Stimulated activated CD4-positive, alpha-beta T cell treated with anti-CD3 and anti-CD28 coated beads, Interleukin-2, amount 100 ng/mL, for 48 hours (primary cell): ENCODE measurements at regions not wholly inside any gene's neighbourhood (a gene's known extent, or its start where the extent isn't known, plus 50 kb on each side); places are given as distances from the start of the nearest gene placed in this dataset.
A peak's percentile ranks its signal among the peaks of the same experiment; 100 is the strongest.
"Not testable (repeated sequence)": the region's sequence is repeated elsewhere in the genome, so short reads cannot be mapped to it uniquely, and the experiment has no call there.

Source experiments
- DNase-seq, 2 donors: peaks; one replicate each; pipeline ENCODE4 v3.0.0-alpha.2; 2020

DNA sequence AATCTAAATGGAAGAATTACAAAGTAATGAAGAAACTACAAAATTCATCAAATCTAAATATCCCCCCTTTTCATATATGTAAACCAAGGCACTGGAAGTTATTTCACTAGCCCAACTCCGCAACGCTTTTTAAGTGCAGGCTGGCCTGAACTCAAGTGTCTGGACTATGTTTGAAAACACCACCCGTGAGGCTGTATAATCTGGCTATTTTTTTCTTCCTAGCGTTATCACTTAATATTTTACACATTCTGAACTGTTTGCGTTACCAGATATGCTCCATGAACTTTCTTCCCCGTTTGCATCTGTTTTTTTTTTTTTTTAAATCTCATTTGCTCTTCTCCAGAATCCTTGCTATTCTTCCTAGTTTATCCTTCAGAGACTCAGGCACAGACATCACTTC lies 619.5 kb upstream of the CBLB start:
- no peak for DNase-seq

GRCh38 chr3:106491796-106492195 lies 623.0 kb upstream of the CBLB start:
- DNase-seq, result no peak

DNA sequence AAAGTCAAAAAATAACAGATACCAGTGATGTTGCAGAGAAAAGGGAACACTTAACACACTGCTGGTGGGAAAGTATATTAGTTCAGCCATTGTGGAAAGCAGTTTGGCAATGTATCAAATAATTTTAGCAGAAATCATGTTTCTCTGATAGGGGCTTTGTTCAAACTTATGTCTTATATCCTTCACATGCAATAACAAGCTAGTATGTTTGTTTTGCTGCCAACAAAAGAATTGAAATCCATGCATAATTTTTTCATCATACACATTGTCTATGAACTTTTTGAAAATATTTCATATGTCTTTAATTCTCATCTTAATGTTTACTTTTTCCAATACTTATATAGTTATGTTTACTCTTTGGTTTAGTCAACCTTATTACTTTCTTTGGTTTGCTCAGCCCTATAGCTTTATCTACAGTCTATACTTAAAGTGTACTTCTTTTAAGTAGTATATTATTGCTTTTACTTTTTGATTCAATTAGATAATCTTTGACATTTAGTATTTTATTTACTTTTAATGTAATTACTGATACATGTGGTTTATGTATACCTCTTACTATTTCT lies 639.6 kb upstream of the CBLB start:
- DNase-seq, result no peak

- DNase-seq, result no peak
Measured at GRCh38 chr3:106510206-106510605, 641.4 kb upstream of the CBLB start.

DNA sequence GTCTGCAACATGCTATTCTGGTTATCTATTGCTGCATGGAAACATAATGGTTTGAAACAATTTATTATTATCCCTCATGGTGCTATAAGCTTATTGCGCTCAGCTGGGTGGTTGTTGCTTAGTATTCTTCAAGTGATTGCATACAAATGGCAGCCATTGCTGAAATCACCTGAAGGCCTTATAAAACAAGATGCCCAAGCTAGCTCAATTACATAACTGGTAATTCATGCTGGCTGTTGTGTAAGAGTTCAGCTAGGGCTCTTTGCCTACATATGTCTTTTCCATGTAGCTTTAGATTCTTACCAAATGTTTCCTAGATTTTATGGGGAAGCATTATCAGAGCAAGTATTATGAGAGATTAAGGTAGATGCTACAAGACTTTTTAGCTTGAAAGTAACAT lies 644.0 kb upstream of the CBLB start:
- no peak for DNase-seq

- no peak for DNase-seq
Measured at GRCh38 chr3:106514431-106514830, 645.6 kb upstream of the CBLB start.

DNA sequence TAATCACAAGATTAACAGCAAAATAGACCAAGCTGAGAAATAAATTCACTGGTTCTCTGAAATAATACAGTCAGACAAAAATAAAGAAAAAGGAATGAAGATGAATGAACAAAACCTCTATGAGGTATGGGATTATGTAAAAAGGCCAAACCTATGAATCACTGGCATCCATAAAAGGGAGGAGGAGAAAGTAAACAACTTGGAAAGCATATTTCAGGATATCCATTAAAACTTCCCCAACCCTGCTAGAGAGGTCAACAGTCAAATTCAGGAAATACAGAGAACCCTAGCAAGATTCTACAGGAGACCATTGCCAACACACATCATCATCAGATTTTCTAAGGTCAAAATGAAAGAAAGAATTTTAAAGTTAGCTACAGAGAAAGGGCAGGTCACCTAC lies 649.7 kb upstream of the CBLB start:
- DNase-seq, result no peak

DNA sequence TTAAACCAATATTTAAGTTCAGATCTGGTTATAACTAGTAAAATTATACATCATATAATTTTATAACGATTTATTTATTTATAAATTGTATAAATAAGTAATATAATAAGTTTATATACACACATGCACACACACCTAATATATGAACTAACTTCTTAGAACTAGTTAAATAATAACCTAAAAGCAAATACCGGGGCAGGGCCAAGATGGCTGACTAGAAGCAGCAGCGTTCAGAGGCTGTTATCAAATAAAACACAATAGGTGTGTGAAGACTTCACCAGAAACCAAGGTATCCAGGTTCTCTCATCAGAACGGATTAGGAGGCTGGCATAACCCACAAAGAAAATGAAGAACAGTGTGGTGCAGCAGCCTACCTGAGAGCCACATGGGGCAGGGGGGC lies 653.6 kb upstream of the CBLB start:
- DNase-seq, result no peak

- DNase-seq, result no peak
Measured at GRCh38 chr3:106528932-106529331, 660.1 kb upstream of the CBLB start.

DNA sequence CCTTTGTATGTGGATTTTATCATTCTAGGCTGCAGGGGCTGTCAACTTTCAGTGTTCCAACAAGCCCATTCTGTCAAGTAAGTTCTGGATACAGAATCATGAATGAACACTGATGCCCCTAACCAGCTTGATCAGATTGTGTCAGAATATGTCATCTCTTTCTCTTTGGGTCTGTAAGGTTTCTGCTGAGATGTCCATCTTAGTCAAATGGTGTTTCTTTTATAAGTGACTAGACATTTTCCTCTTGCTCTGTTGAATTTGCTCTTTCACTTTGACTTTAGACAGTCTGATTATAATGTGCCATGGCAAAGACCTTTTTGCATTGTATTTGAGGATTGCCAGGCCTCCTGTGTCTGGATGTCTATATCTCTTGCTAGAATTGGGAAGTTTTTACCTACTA lies 660.9 kb upstream of the CBLB start:
- no peak for DNase-seq

GRCh38 chr3:106530367-106530766 lies 661.6 kb upstream of the CBLB start:
- no peak for DNase-seq

DNA sequence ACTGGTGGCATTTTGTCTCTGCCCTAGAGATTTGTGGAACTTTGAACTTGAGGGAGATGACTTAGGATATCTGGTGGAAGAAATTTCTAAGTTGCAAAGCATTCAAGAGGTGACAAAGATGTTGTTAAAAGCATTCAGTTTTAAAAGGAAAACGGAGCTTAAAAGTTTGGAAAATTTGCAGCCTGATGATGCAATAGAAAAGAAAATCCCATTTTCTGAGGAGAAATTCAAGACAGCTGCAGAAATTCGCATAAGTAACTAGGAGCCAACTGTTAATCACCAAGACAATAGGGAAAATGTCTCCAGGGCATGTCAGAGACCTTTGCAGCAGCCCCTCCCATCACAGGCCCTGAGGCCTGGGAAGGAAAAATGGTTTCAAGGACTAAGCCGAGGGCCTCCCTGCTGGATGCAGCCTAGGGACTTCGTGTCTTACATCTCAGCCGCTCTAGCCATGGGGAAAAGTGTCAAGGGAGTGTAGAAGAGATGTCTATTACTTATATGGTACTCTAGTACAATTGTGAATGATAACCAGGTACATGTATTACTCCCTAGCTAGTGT lies 663.0 kb upstream of the CBLB start:
- not testable (repeated sequence) for DNase-seq

DNA sequence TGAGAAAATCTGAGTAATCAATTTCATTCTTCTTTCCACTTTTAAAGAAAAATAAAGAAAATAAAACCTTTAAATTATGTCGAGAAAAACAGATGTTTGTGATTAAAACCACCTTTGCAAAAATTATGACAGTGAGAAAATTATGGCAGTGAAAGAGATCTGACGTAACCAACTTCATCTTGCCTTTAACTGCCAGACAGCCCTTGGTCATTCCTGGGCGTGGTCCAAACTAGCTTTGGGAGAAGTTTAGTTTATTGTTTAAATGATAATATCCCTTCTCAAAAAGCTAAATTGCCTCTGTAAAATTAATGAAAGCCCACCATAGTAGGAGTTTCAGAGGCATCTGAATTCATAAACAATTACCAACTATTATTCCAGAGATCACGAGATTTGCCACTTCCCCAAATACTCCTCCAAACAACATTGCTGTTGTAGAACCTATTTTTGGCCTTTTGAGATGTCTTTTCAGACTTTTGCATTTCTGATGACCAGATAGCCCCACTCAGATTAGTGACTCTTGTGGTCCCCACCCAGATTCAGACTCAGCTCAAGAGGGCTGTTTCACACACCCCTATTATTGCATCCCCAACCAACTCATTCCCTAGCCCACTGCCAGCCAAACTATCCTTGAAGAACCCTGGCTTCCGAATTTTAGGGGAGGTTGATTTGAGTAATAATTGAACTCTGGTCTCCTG lies 664.4 kb upstream of the CBLB start:
- DNase-seq, result no peak

GRCh38 chr3:106533788-106534160 lies 665.0 kb upstream of the CBLB start:
- no peak for DNase-seq

GRCh38 chr3:106534206-106534605 lies 665.4 kb upstream of the CBLB start:
- DNase-seq, result peak; percentile 11 to 29

DNA sequence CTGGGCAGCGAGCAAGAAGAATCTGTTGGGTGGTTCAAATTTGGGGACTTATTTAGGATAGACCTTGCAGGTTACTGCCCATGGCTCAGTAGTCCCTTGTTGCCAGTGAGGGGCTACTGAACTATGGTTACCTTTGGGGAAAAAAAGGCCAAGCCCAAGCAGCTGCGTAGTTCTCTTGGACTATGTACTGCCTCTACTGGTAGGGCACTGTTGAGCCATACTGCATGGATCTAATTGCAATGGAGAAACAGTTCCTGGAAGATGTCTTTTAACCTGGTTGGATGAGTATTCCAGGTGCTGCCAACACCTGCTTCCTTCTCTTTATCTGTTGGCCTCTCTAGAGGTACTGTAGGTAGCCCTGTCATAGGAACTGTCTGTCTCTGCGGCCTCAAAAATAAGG lies 671.9 kb upstream of the CBLB start:
- no peak for DNase-seq

DNA sequence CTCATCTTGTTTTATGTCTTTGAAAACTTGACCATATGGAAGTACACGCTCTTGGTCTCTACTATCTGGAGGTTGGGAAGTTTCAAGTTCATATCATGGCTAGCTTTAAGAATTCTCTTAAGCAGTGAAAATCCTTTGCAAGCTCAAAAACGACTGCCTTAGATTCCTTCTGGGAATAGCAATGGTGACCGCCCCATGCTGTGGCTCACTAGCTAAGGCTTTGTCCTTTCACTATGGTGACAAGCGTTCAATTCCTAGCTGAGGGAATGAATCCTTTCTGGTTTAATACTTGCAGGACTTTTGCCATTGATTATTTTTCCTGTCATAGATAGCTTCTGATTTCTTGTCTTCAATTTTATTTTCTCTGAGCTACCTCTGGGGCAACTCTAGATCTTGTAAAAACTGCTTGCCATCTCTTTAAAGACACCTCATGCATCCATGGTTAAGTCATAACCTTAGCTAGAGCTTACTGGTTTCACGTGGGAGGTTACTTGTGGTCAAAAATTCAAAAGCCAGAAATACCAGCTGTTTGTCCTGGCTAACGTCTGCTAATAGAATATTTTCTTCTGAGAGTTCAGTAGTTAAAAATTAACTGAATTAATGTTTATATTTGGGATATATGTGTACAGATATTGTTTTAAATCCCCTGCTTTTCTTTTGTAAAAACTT lies 673.4 kb upstream of the CBLB start:
- no peak for DNase-seq

DNA sequence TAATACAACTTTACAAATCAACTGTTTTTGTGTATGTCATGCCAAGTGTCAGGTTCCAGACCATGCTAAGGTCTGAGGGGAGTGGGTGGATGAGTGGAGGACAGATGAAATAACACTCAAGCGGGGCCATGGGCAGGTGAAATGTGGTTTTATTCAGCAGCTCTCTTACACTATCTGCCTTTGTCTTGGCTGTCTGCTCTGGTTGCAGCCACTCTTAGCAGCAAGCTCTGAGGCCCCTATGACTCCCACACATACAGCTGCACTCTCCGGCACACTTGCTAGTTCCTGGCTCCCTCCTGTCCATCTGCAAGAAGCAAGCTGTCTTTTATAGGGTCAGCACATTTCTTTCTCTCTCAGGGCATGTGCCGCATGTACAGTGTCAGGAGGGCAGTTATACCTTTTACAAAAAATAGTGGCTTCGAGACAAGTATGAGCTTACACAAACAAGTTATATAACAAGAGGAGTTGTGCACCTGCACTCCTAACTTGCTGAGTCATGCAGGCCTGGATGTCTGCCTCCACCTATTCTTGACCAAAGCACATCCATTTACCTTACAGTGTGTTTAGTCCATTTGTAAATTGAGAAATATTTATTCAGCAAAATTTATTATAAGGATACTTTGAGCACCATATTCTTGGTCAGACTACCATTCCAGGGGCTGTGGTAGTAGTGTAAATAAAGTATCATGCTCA lies 683.7 kb upstream of the CBLB start:
- DNase-seq, result no peak

DNA sequence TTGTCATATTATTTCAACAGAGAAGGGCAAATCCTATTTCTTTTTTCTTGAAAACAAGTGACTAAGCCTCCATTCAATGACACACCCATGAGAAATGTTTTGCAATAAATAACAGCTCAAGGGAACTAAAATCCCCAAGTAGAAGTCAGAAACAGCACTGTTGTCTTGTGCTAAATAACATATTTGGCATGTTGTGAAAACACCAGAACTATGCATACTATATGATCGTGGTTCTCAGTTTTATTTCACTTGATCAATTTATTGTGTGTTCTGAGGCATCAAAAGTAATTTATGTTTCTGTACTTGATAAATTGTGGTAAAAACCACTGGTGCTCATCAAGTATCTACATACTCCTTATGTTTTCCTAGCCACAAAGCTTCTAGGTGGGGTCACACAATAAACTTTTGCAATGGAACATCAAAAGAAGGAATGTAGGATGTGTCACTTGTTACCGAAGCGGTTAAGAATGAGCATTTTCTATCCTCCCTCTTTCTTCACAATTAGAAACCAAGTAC lies 691.7 kb upstream of the CBLB start:
- DNase-seq, result no peak

GRCh38 chr3:106566277-106566676 lies 697.5 kb upstream of the CBLB start:
- no peak for DNase-seq

- DNase-seq, result no peak
Measured at GRCh38 chr3:106570426-106570825, 701.6 kb upstream of the CBLB start.

- no peak for DNase-seq
Measured at GRCh38 chr3:106573605-106574004, 704.8 kb upstream of the CBLB start.

- DNase-seq, result no peak
Measured at GRCh38 chr3:106575029-106575428, 706.2 kb upstream of the CBLB start.

GRCh38 chr3:106577241-106577640 lies 708.4 kb upstream of the CBLB start:
- DNase-seq, result no peak
